HEK293 (cell line): ENCODE measurements at regions not wholly inside any gene's neighbourhood (a gene's known extent, or its start where the extent isn't known, plus 50 kb on each side); places are given as distances from the start of the nearest gene placed in this dataset.

Source experiments
- GLIS1 ChIP-seq: fragments of 450-650 bp; formaldehyde crosslinking; IDR thresholded peaks from 2 replicates; pipeline ENCODE4 v1.5.1; 2016; ENCODE audit warnings: missing biosample characterization, missing genetic modification characterization
- KLF1 ChIP-seq: fragments of 450-650 bp; formaldehyde crosslinking; IDR thresholded peaks from 2 replicates; pipeline ENCODE4 v1.5.1; 2016; ENCODE audit warnings: missing biosample characterization, missing genetic modification characterization
- SETDB1 ChIP-seq: IDR thresholded peaks from one replicate; pipeline ENCODE4 v1.6.1; 2017; ENCODE audit warnings: mild to moderate bottlenecking, low read length, moderate library complexity, mixed read lengths; ENCODE audit not compliant: insufficient read length
- ZNF133 ChIP-seq: fragments of 450-650 bp; formaldehyde crosslinking; IDR thresholded peaks from 2 replicates; pipeline ENCODE4 v1.5.1; 2016; ENCODE audit warnings: missing biosample characterization, missing genetic modification characterization
- ZNF138 ChIP-seq: fragments of 450-650 bp; formaldehyde crosslinking; IDR thresholded peaks from 2 replicates; pipeline ENCODE4 v1.5.1; 2016; ENCODE audit warnings: missing biosample characterization, missing genetic modification characterization, borderline replicate concordance
- ZNF274 ChIP-seq, 2 experiments: fragments of 200-500 bp in 1 of 2; fragments of 450-650 bp in 1 of 2; sonication (Bioruptor generic) in 1 of 2; formaldehyde crosslinking in 1 of 2; IDR thresholded peaks; 2 replicates each; pipeline versions ENCODE4 v1.5.1 to v1.6.1; 2014 to 2016; ENCODE audit warnings: borderline replicate concordance in 1 of 2, inconsistent platforms in 1 of 2, low read length in 1 of 2, missing biosample characterization in 1 of 2, missing genetic modification characterization in 1 of 2
- ZNF558 ChIP-seq: fragments of 450-650 bp; formaldehyde crosslinking; IDR thresholded peaks from 2 replicates; pipeline ENCODE4 v1.5.1; 2016; ENCODE audit warnings: missing biosample characterization, missing genetic modification characterization
- TF ChIP-seq, protein P1 (sequence below): fragments of 450-650 bp; formaldehyde crosslinking; IDR thresholded peaks from 2 replicates; pipeline ENCODE4 v1.5.1; 2016; ENCODE audit warnings: missing biosample characterization, missing genetic modification characterization
- TF ChIP-seq, protein P2 (sequence below): sonication (generic); formaldehyde crosslinking; IDR thresholded peaks from 2 replicates; pipeline ENCODE4 v1.8.1; 2022; ENCODE audit warnings: mild to moderate bottlenecking, moderate library complexity, missing genetic modification reagents
- TF ChIP-seq, protein P3 (sequence below): fragments of 450-650 bp; formaldehyde crosslinking; IDR thresholded peaks from 2 replicates; pipeline ENCODE4 v1.5.1; 2016; ENCODE audit warnings: missing biosample characterization, missing genetic modification characterization

DNA sequence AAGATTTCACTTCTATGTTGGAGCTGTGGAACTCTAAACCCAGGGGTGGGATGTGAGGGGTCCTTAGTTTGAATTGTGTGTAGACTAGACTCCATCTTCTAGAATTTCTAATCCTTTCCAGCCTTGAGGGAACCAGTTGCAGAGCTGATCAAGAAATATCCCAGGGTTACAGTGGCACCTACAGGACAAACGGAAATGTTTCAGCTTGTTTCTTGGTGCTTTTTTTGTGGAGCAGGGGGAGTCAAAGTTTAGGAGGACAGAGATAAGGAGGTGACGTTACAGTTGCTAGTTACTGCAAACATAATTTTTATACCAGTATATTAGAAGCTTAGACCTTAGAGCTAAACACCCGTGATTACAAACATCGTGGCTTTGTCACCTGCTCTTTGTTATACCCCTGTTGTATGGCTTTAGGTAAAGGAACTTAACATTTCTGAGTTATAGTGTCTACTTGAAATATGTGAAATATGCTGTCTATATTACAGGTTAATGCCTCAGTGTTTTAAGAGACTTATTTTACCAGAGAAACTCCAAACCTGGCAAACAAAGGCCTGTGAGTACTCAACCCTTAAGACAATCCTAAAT, 84.5 kb upstream of the DYNC1I1 start:
- no peak for TF ChIP-seq ZNF558 (tag by site-specific recombination)
- TF ChIP-seq GLIS1 (tag by site-specific recombination): no peak
- TF ChIP-seq, protein P1, sequence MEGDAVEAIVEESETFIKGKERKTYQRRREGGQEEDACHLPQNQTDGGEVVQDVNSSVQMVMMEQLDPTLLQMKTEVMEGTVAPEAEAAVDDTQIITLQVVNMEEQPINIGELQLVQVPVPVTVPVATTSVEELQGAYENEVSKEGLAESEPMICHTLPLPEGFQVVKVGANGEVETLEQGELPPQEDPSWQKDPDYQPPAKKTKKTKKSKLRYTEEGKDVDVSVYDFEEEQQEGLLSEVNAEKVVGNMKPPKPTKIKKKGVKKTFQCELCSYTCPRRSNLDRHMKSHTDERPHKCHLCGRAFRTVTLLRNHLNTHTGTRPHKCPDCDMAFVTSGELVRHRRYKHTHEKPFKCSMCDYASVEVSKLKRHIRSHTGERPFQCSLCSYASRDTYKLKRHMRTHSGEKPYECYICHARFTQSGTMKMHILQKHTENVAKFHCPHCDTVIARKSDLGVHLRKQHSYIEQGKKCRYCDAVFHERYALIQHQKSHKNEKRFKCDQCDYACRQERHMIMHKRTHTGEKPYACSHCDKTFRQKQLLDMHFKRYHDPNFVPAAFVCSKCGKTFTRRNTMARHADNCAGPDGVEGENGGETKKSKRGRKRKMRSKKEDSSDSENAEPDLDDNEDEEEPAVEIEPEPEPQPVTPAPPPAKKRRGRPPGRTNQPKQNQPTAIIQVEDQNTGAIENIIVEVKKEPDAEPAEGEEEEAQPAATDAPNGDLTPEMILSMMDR (tag by site-specific recombination): 0 out of 2 replicates have a peak, but pooled peaks have one; percentile 43
- TF ChIP-seq, protein P2, sequence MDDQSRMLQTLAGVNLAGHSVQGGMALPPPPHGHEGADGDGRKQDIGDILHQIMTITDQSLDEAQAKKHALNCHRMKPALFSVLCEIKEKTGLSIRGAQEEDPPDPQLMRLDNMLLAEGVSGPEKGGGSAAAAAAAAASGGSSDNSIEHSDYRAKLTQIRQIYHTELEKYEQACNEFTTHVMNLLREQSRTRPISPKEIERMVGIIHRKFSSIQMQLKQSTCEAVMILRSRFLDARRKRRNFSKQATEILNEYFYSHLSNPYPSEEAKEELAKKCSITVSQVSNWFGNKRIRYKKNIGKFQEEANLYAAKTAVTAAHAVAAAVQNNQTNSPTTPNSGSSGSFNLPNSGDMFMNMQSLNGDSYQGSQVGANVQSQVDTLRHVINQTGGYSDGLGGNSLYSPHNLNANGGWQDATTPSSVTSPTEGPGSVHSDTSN (CRISPR knock-in tag): no peak
- no peak for TF ChIP-seq ZNF138 (tag by site-specific recombination)
- no peak for TF ChIP-seq KLF1 (tag by site-specific recombination)
- TF ChIP-seq ZNF274 (IDR thresholded peaks at IDR 0.05; ENCODE audit: low read length): no peak
- TF ChIP-seq ZNF274 (tag by site-specific recombination; IDR thresholded peaks at IDR 0.05; ENCODE audit: borderline replicate concordance): no peak
- no peak for TF ChIP-seq ZNF133 (tag by site-specific recombination)
- TF ChIP-seq, protein P3, sequence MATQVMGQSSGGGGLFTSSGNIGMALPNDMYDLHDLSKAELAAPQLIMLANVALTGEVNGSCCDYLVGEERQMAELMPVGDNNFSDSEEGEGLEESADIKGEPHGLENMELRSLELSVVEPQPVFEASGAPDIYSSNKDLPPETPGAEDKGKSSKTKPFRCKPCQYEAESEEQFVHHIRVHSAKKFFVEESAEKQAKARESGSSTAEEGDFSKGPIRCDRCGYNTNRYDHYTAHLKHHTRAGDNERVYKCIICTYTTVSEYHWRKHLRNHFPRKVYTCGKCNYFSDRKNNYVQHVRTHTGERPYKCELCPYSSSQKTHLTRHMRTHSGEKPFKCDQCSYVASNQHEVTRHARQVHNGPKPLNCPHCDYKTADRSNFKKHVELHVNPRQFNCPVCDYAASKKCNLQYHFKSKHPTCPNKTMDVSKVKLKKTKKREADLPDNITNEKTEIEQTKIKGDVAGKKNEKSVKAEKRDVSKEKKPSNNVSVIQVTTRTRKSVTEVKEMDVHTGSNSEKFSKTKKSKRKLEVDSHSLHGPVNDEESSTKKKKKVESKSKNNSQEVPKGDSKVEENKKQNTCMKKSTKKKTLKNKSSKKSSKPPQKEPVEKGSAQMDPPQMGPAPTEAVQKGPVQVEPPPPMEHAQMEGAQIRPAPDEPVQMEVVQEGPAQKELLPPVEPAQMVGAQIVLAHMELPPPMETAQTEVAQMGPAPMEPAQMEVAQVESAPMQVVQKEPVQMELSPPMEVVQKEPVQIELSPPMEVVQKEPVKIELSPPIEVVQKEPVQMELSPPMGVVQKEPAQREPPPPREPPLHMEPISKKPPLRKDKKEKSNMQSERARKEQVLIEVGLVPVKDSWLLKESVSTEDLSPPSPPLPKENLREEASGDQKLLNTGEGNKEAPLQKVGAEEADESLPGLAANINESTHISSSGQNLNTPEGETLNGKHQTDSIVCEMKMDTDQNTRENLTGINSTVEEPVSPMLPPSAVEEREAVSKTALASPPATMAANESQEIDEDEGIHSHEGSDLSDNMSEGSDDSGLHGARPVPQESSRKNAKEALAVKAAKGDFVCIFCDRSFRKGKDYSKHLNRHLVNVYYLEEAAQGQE (tag by site-specific recombination): no peak
- TF ChIP-seq SETDB1: no peak
